Stimulated activated CD8-positive, alpha-beta memory T cell treated with anti-CD3 and anti-CD28 coated beads, Interleukin-4, amount 100 ng/mL, for 4 hours (primary cell): ENCODE measurements at regions not wholly inside any gene's neighbourhood (a gene's known extent, or its start where the extent isn't known, plus 50 kb on each side); places are given as distances from the start of the nearest gene placed in this dataset.

Experiments used
- DNase-seq, 2 donors: peaks; one replicate each; pipeline ENCODE4 v3.0.0-alpha.2; 2020; ENCODE audit warnings: low read depth in 2 of 2, low spot score in 1 of 2

DNA sequence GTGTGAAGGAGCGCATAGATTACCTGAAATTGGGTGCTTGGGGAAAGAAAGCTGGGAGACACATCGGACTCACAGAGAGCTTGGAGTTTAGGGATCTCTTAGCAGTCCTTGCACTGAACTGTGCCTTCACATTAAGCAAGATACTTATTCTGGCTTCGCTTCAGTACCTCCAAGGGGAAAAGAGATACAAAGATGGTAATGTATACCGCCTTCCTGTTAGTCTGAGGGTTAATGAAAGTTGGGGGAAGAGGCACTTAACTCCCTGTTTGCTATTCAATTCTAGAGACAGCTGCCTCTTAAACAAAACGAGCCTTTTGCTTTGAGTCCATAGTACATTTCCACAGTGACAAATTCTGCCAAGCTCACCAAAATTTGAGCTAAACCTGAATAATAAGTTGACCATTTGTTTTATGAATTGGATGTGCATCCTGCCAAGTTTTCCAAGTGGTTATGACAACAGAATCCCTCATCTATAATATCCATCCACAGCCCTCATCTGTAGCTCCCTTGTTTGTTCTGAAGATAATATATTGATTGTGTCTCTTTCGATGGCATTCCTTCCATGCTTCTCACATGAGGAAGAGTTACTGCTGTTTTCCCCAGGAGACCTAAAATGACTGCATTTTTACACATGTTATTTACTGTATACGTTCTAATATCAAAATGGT is 287.1 kb upstream of the ATP5MC3 start:
- DNase-seq, result no peak

DNA sequence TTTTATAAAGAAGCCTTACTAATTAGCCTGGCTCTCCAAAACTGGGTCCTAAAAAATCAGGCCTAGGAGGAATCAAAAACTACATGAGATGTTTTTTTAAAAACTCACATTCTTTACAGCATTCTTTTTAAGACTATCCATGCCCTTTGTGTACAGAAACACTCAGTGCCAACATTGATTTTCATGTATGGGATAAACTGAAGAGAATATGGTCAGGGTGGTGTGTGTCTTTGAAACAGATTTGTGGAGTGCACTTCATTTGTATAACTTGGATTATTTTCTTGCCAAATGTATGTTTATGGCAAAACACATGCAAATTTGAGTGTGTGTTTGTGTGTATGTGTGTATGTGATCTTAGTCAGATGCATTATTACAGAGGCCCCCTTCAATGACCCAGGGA is 283.6 kb upstream of the ATP5MC3 start:
- no peak for DNase-seq

DNA sequence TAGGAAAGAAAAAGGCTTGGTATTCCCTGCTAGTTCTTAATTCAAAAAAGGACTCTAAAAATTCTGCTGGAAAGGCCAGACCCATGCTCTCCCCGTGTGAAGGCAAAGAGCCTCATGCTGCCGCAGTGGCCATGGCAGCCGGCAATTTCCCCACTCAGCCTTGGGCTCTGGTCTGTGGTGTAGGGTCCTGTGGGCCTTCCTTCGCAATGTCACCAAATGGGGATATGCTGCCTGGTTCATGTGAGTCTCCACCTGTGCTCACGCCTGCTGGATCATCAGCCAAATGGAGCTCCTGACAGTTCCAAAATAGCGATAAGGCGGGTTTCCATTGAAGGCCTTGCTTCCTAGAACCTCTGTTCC is 282.8 kb upstream of the ATP5MC3 start:
- DNase-seq, result no peak

- no peak for DNase-seq
Measured at GRCh38 chr2:175463589-175464310, 282.2 kb upstream of the ATP5MC3 start.

DNA sequence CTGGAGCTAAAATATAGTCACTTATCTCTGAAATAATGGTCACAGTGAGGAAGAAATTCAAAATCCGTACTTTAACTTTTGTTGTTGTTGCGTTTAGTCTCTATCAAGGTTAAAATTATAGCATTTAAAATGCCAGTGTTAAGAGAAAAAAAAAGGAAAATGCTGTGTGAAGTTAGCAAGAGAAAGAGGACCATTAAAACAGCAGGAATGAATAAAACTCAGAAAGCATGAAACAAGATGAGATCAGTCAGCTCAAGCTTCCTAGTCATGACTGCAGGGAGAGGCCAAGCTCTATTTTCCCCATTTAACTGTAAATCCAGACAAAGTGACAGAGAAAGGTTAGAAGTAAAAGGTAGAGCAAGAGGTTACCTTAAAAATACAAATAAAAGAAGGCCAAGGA is 281.7 kb upstream of the ATP5MC3 start:
- DNase-seq, result no peak

DNA sequence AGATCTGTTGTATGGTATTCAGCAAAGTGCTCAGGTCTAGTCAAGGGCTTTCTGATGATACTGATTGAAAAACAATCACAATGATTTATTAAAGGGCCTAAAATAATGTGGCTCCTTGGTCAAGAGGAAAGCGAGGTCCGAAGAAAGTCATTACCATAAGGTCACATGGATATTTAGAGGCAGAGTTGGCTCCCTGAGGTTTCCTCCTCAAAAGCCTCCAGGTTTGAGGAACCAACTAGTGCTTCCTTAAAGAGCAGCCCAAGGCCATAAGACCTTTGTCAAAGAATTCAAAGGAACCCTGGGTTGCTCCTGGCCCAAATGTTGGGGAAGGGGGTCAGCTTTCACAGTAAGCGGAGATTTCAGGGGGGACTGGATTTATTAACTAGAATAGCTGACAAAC is 280.7 kb upstream of the ATP5MC3 start:
- no peak for DNase-seq

GRCh38 chr2:175461839-175462238 is 280.3 kb upstream of the ATP5MC3 start:
- no peak for DNase-seq

DNA sequence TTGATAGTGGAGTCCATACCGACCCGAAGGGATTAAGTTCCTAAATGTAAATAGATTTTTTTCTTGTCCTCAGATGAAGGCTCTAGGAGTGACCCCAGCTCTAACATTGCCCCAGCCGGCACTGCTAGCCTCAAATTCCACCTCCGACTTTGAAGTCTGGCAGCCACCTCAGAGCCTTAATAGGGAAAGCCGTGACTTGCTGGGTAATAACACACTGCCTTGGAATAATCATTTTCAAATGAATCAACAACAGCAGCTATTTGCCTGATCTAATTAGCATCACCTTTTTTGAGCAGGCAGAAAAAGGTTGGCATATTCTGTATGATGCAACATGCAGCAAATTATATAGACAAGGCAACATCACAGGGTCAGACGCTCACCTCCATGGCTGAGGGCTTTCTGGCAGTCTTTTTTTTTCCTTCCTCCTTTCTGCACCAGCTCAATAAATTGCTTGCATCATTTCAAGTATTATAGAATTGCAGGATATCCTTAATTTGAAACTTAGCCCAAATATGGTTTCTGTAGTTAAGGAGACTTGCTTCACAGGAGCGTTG is 276.5 kb upstream of the ATP5MC3 start:
- no peak for DNase-seq

DNA sequence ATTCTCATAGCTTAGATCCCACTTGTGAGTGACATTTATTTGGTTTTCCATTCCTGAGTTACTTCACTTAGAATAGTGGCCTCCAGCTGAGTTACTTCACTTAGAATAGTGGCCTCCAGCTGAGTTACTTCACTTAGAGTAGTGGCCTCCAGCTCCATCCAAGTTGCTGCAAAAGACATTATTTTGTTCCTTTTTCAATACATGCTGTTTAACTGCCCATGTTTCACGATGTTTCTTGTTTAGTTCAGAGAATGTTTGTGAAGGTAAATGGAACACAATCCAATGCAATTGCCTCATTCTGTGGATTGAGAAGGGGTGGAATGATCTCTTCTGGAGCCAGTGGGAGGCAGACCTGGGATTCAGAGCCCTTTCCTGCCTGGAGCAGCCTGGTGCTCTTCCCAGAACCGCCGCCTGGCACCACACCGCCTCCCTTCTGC is 273.5 kb upstream of the ATP5MC3 start:
- no peak for DNase-seq

GRCh38 chr2:175450029-175450760 is 268.7 kb upstream of the ATP5MC3 start:
- no peak for DNase-seq

- DNase-seq, result no peak
Measured at GRCh38 chr2:175449616-175450015, 268.1 kb upstream of the ATP5MC3 start.

- no peak for DNase-seq
Measured at GRCh38 chr2:175446201-175446600, 264.7 kb upstream of the ATP5MC3 start.

- no peak for DNase-seq
Measured at GRCh38 chr2:175445281-175445680, 263.8 kb upstream of the ATP5MC3 start.

- DNase-seq, result no peak
Measured at GRCh38 chr2:175442441-175442840, 260.9 kb upstream of the ATP5MC3 start.

- DNase-seq, result no peak
Measured at GRCh38 chr2:175441181-175441761, 259.8 kb upstream of the ATP5MC3 start.

GRCh38 chr2:175439416-175439815 is 257.9 kb upstream of the ATP5MC3 start:
- DNase-seq, result no peak

- no peak for DNase-seq
Measured at GRCh38 chr2:175437167-175437566, 255.7 kb upstream of the ATP5MC3 start.

DNA sequence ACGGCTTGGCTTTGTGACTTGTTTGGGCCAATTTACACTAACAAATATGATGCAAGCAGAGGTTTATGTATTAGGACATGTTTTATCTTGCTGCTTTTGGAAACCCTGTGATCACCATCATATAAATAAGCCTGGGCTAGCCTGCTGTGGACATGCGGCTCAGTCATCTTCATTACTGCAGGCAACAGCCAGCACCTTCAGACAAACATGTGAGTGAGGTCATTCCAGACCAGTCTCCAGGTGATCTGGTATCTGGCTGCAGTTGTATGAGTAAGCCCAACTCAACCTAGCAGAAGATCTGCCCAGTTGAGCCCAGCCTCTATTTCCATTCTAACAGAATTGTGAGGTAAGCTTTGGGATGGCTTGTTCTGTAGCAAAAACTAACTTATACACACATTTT is 254.6 kb upstream of the ATP5MC3 start:
- DNase-seq, result no peak

- no peak for DNase-seq
Measured at GRCh38 chr2:175435012-175435411, 253.5 kb upstream of the ATP5MC3 start.

DNA sequence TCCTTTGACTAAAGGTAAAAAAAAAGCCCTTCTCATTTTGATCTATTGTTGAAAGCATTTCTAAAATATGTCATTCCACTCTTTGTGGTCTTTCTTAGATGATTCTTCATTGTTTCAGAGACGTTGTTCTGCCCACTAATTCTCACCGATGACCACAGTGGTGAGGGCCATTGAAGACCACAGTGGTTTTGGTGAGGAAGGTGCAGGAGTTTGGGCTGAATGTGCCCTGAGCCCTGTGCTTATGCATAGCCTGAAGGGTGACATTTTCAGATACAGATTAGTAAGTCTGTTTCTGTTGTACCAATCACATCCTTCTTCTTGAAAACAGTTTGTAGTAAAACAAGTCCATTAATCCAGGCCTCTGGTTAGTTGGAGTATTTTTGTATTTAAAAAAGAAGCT is 251.3 kb upstream of the ATP5MC3 start:
- DNase-seq, result no peak

- DNase-seq, result no peak
Measured at GRCh38 chr2:175432021-175432420, 250.5 kb upstream of the ATP5MC3 start.
